HG03432 (cell line): ENCODE measurements at regions not wholly inside any gene's neighbourhood (a gene's known extent, or its start where the extent isn't known, plus 50 kb on each side); places are given as distances from the start of the nearest gene placed in this dataset.
A peak's percentile ranks its signal among the peaks of the same experiment; 100 is the strongest.

ENCODE experiments used
- ATAC-seq: cut with Tn5 transposase; IDR thresholded peaks from one replicate; pipeline ENCODE4 v1.9.1; 2021; ENCODE audit warnings: mild to moderate bottlenecking, moderate library complexity; ENCODE audit not compliant: unreplicated experiment

DNA sequence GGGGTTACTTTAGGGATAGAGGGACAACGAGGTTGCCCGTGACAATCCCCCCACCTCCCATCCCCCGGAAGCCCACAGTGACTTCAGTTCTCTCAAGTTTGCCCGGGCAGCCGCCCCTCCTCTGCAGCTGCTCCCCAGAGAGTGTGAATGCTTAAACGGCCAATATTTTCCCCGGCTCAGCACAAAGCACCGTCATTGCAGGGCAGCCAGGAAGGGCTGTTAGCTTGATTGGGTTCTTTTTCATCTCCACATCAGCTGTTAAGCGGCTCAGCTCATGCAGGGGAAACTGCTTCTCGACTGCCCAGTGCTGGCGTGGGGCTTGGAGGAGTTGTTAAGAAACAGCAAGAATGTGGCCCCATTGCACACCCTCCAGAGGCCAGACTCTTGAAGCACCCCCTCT lies 120.5 kb upstream of the NCOR2 start:
- no peak for ATAC-seq

GRCh38 chr12:124687174-124687902 lies 119.9 kb upstream of the NCOR2 start:
- ATAC-seq, result no peak

DNA sequence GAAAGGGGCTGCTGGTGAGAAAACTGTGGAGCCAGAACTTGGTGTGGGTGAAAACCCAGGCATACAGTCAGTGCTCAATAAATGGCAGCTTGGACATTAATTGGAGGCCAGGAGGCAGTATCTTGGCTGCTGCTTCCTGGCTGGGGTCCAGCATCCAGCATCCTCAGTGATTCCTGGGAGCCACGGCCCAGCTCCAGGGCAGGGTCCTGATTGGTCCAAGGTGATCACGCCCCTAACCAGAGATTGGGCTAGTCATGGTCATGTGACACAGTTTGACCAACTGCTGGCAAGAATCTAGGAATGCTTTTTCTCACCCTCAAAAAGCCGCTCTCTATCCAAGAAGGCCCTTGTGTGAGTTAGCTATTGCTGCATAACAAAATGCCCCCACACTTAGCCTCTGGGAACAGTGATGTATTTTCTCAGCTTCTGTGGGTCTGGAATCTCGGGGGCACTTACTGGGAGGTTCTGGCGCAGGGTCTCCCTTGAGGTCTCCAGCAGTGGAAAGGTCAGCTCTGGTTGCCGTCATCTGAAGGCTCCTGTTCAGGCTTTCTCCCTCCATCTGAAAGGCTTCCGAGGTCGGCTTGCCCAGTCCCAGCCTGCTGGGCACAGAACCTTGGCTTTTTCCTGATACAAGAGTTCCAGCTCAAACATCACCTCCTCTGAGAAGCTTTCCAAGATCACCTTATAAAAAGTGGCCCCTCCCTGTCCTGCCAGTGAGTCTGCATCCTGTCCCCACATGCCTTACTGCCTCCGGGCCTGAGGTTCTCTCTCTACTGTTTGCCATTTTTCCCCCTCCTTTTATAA lies 119.2 kb upstream of the NCOR2 start:
- ATAC-seq, result no peak

DNA sequence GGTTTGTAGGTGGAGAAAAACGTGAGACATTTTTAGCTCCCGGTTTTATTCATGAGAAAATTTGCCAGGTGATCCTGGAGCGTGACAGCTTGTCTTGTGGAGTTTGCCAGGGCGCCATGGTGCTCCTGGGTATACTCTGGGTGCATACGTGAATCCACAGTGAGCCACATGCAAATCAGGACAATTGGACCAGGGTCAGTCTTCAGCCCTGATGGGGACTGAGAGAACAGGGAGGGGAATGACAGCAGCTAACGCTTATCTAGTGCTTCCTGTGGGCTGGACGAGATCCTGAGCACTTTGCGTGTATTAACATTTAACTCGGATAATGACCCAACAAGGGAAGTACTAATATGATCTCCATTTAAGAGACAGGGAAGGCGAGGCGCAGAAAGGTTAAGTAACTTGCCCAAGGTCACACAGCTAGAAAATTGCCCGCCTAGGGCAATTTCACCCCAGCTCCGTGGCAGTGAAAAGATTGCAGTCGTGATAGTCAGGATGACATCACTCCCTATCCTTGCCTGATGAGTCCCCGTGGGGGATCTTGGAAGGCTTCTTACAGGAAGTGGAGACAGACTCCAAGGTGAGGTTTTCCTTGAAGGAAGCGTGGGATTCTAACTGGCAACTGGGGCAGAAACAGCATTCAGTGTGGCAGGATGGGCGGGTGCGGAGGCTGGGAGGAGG lies 118.4 kb upstream of the NCOR2 start:
- ATAC-seq, result no peak

DNA sequence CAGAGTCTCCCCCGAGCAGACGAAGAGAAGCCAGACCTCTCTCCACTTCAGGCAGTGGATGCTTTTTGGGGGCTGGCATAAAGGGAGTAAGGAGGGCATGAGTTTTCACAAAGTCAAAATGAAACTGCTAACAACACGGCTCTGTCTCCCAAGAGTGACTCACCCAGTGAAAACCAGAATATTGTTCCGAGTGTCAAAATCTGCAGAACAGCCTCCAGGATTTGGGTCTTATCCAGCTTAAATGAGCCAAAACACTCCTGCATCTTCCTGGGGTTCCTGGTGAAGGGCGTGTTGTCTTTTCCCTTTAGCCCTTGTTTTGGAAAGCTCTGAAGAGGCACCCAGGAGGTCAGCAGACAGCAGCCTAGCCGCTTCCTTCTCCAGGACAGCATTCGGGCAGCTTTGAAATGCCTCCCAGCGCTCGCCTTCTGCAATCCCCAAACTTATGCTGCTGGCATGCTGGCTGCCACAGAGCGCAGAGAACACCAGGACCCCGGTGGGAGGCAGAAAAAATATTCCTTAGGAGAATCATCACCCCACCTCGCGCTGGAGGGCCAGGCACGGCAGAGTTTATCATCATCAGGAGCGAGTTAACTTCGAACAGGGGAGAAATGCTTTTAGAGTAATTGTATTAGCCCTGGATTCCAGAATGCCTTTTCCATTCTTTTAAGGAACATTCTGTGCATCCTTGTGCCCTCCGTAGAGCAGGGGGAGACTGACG lies 117.7 kb upstream of the NCOR2 start:
- ATAC-seq, result no peak

GRCh38 chr12:124684496-124684895 lies 117.1 kb upstream of the NCOR2 start:
- ATAC-seq, result no peak

- ATAC-seq, result no peak
These were observed 116.0 kb upstream of the NCOR2 start for GRCh38 chr12:124683152-124684124.

- ATAC-seq, result no peak
These were observed 115.2 kb upstream of the NCOR2 start for GRCh38 chr12:124682425-124683151.

- ATAC-seq, result no peak
These were observed 114.5 kb upstream of the NCOR2 start for GRCh38 chr12:124681779-124682391.

GRCh38 chr12:124680863-124681778 lies 113.7 kb upstream of the NCOR2 start:
- ATAC-seq, result peak; percentile 51

DNA sequence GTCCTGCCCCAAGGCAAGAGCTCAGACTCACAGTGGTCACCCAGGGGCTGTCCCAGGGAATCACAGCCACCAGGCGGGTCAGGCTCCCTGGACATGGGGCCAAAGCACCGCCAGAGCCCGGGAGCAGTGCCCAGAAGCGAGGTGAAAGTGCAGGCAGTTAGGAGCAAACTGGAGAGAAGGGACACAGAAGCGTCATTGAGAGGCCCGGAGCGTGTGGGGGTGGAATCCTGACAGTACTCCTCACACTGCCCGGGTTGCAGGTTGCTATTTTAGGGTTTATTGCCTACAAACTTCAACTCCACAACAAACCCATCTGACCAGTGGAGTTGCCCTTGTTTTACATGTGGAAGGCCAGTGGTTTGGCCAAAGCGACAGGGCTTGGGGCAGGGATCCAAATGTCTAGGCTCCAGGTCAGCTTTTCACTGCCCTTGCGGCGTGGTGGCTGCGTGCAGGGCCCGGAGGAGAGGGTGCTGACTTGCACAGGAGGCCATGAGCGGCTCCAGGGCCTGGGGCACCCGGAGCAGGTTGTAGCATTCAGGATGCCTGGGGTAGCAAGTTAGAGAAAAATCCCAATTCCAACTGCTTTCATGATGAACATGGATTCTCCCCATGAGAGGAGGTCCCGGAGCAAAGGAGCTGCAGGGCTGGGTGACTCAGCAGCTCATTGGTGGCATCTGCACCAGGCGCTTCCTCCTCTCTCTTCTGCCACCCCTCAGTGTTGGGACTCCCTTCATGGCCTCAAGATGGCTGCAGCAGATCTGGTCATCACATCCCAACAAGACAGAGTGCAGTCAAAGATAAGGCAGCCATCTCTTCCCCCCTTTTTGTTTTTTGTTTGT lies 112.3 kb upstream of the NCOR2 start:
- no peak for ATAC-seq

DNA sequence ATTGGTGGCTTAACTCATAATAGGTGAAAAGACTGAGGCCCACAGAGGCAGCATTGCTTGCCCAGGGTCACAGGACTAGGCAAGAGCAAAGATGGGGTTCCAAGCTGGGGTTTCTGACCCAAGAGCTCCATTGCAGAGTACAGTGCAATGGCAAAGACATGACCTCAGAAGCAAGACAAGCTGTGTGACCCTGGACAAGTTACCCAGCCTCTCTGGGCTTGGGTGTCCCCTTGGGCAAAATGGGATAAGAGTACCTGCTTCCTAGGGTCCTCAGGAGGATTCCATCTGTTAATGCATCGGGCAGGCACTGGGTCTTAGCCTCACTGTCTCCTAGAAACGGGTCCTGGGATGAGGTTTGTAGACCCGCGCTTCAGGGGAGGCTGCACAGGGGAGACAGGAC lies 111.6 kb upstream of the NCOR2 start:
- no peak for ATAC-seq

- ATAC-seq, result no peak
These were observed 111.0 kb upstream of the NCOR2 start for GRCh38 chr12:124678421-124678893.

DNA sequence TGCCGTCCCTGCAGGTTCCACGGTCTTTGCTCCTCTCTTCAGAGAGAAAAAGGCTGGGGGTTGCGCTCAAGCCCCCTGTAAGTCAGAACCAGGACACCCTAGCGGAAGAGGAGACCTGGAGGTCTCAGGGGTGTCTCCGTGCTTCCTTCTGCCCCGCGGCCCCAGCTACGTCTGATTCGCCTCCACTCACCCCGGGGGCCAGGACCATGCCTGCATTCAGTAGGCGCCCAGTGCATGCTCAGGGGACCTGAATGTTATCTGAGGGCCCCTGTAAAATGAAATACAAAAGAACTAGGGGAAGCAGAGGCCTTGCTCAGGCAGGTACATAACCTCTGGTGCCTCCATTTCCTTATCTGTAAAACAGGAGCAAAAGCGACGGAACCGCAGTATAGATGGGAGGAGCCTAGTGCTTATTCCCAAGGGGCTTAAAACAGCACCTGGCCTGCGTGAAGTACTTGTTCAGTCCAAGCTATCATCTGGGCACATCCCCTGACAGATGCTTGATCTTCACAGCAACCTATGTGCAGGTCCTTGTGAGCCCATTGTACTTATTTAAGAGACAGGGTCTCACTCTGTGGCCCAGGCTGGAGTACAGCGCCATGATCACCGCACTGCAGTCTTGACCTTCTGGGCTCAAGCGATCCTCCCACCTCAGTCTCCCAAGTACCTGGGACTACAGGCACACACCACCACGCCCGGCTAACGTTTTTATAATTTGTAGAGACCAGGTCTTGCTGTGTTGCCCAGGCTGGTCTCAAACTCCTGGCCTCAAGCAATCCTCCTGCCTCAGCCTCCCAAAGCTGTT lies 110.3 kb upstream of the NCOR2 start:
- ATAC-seq, result no peak

GRCh38 chr12:124676714-124677462 lies 109.5 kb upstream of the NCOR2 start:
- no peak for ATAC-seq
